GM23338 (cell line): ENCODE measurements at regions not wholly inside any gene's neighbourhood (a gene's known extent, or its start where the extent isn't known, plus 50 kb on each side); places are given as distances from the start of the nearest gene placed in this dataset.

Experiments
- CREB1 ChIP-seq: fragments of 250-450 bp; sonication (Bioruptor Pico); IDR thresholded peaks from 2 replicates; pipeline ENCODE4 v1.5.0; 2020; ENCODE audit warnings: low read depth, mild to moderate bottlenecking, moderate library complexity
- EZH2 ChIP-seq: fragments of 200-600 bp; sonication (generic); IDR thresholded peaks from one replicate; pipeline ENCODE4 v1.8.0; 2017; ENCODE audit warnings: antibody characterized with exemption, mild to moderate bottlenecking, low read depth; ENCODE audit not compliant: unreplicated experiment
- EZH2phosphoT487 ChIP-seq: fragments of 200-600 bp; sonication (generic); IDR thresholded peaks from one replicate; pipeline ENCODE4 v1.8.1; 2018; ENCODE audit warnings: antibody characterized with exemption; ENCODE audit not compliant: unreplicated experiment
- JUNB ChIP-seq: IDR thresholded peaks from one replicate; pipeline ENCODE4 v1.6.1; 2016; ENCODE audit warnings: antibody characterized with exemption; ENCODE audit not compliant: unreplicated experiment
- TF ChIP-seq, protein P1 (sequence below), 2 experiments: fragments of 200-600 bp in 1 of 2; sonication (generic) in 1 of 2; conservative IDR thresholded peaks; 2 replicates each; pipeline versions ENCODE4 v1.5.1 to v1.6.1; 2016 to 2017; ENCODE audit warnings: antibody characterized with exemption in 2 of 2, low read depth in 2 of 2, mild to moderate bottlenecking in 2 of 2, moderate library complexity in 1 of 2

DNA sequence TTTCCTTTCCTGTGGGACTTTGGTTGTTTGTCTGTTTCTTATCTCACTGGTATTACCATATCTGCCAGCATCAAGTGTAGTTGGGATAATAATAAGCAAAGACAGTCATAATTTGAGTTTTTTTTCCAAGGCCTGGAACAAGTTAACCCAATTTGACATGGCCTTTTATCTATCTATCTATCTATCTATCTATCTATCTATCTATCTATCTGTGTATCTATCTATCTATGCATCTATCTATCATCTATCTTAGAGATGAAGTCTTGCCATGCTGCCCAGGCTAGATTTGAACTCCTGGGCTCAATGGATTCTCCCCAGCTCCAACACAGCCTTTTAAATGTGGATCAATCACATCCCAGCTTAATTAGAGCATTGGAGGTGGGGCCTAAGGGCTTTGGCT, 174.1 kb upstream of the CSF3R start:
- TF ChIP-seq, protein P1, sequence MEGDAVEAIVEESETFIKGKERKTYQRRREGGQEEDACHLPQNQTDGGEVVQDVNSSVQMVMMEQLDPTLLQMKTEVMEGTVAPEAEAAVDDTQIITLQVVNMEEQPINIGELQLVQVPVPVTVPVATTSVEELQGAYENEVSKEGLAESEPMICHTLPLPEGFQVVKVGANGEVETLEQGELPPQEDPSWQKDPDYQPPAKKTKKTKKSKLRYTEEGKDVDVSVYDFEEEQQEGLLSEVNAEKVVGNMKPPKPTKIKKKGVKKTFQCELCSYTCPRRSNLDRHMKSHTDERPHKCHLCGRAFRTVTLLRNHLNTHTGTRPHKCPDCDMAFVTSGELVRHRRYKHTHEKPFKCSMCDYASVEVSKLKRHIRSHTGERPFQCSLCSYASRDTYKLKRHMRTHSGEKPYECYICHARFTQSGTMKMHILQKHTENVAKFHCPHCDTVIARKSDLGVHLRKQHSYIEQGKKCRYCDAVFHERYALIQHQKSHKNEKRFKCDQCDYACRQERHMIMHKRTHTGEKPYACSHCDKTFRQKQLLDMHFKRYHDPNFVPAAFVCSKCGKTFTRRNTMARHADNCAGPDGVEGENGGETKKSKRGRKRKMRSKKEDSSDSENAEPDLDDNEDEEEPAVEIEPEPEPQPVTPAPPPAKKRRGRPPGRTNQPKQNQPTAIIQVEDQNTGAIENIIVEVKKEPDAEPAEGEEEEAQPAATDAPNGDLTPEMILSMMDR (conservative IDR thresholded peaks at IDR 0.05; ENCODE audit: low read depth in 2 of 2): no peak
- TF ChIP-seq EZH2 (no peak), JUNB (no peak), EZH2phosphoT487 (no peak), CREB1 (CRISPR knock-in tag) (no peak)
